H1 (cell line): ENCODE measurements at regions not wholly inside any gene's neighbourhood (a gene's known extent, or its start where the extent isn't known, plus 50 kb on each side); places are given as distances from the start of the nearest gene placed in this dataset.

Experiments
- CTCF ChIA-PET: fragments of 300-600 bp; sonication (Branson Sonifier 250); formaldehyde crosslinking; loops from one replicate; lab custom pipeline; 2021; ENCODE audit not compliant: partially characterized antibody; lab: Charles Lee
- POLR2A ChIA-PET: fragments of 300-600 bp; sonication (Branson Sonifier 250); formaldehyde crosslinking; loops from one replicate; lab custom pipeline; 2021; ENCODE audit warnings: inconsistent platforms; ENCODE audit not compliant: partially characterized antibody; lab: Charles Lee
- DNase-seq, 2 experiments: peaks; one replicate each; pipeline versions ENCODE4 v3.0.0 to v3.0.0-alpha.2; 2010 to 2022; ENCODE audit warnings: low spot score in 2 of 2, low read depth in 1 of 2, mixed read lengths in 1 of 2
- FAIRE-seq: peaks from 2 replicates; lab custom pipeline; 2011; peaks lifted over from hg19 to GRCh38; lab: Jason Lieb, UNC
- H2AFZ ChIP-seq: 2 replicates; pipeline ENCODE4 v1.8.1; 2012; ENCODE audit warnings: low read length, inconsistent platforms
- H2AK5ac ChIP-seq: 2 replicates; pipeline ENCODE4 v1.6.1; 2013; ENCODE audit warnings: low read depth, low read length
- H2BK120ac ChIP-seq: replicated peaks from 2 replicates; pipeline ENCODE3; 2013; ENCODE audit warnings: low read depth, low read length, inconsistent platforms
- H2BK12ac ChIP-seq: 2 replicates; pipeline ENCODE4 v1.6.1; 2013; ENCODE audit warnings: low read depth, low read length
- H2BK15ac ChIP-seq: 2 replicates; pipeline ENCODE4 v1.6.1; 2013; ENCODE audit warnings: low read length
- H2BK20ac ChIP-seq: 2 replicates; pipeline ENCODE4 v1.6.1; 2013; ENCODE audit warnings: low read length
- H2BK5ac ChIP-seq: 2 replicates; pipeline ENCODE4 v1.6.1; 2013; ENCODE audit warnings: low read depth, low read length
- H3K14ac ChIP-seq: 2 replicates; pipeline ENCODE4 v1.6.1; 2013; ENCODE audit warnings: inconsistent platforms; ENCODE audit not compliant: insufficient read length
- H3K18ac ChIP-seq: 2 replicates; pipeline ENCODE4 v1.6.1; 2013; ENCODE audit warnings: low read length; ENCODE audit errors: extremely low read depth
- H3K23ac ChIP-seq: 2 replicates; pipeline ENCODE4 v1.6.1; 2013; ENCODE audit warnings: inconsistent platforms; ENCODE audit not compliant: insufficient read length
- H3K23me2 ChIP-seq: 2 replicates; pipeline ENCODE4 v1.6.1; 2013; ENCODE audit warnings: low read depth, low read length
- H3K27ac ChIP-seq: 2 replicates; pipeline ENCODE4 v1.6.1; 2011; ENCODE audit warnings: low read depth, low read length, inconsistent platforms
- H3K27me3 ChIP-seq, 4 experiments: replicated peaks in 1 of 4; 1 replicate in 1 of 4; 2 replicates in 3 of 4; pipeline versions ENCODE4 v1.6.1 to v1.8.1; 2011 to 2013; ENCODE audit warnings: low read length in 3 of 4, mild to moderate bottlenecking in 3 of 4, inconsistent platforms in 2 of 4, mixed read lengths in 2 of 4, moderate library complexity in 1 of 4; ENCODE audit not compliant: control insufficient read depth in 3 of 4, insufficient read depth in 3 of 4; ENCODE audit errors: extremely low read depth in 1 of 4
- H3K36me3 ChIP-seq, 4 experiments: 2 replicates each; pipeline versions ENCODE4 v1.6.1 to v1.8.1; 2011 to 2013; ENCODE audit warnings: mild to moderate bottlenecking in 4 of 4, low read length in 3 of 4, moderate library complexity in 2 of 4, control low read depth in 1 of 4, inconsistent platforms in 1 of 4; ENCODE audit not compliant: insufficient read depth in 4 of 4, control insufficient read depth in 2 of 4
- H3K4ac ChIP-seq: replicated peaks from 2 replicates; pipeline ENCODE3; 2013; ENCODE audit warnings: low read length, low read depth, mixed read lengths, inconsistent platforms; ENCODE audit not compliant: insufficient read length
- H3K4me1 ChIP-seq, 4 experiments: replicated peaks in 1 of 4; 1 replicate in 1 of 4; 2 replicates in 3 of 4; pipeline versions ENCODE4 v1.6.1 to v1.8.1; 2011 to 2013; ENCODE audit warnings: low read length in 3 of 4, inconsistent platforms in 2 of 4, mixed read lengths in 1 of 4; ENCODE audit not compliant: insufficient read depth in 4 of 4, control insufficient read depth in 3 of 4
- H3K4me2 ChIP-seq, 2 experiments: 2 replicates each; pipeline versions ENCODE4 v1.6.1 to v1.8.1; 2011 to 2013; ENCODE audit warnings: low read depth in 2 of 2, low read length in 2 of 2, control low read depth in 1 of 2, inconsistent platforms in 1 of 2, mild to moderate bottlenecking in 1 of 2; ENCODE audit not compliant: insufficient read depth in 1 of 2
- H3K4me3 ChIP-seq, 4 experiments: fragments of 200-600, 300-600 bp in 1 of 4; sonication (generic), shearing (Covaris generic), sonication (Bioruptor Twin) in 1 of 4; 2 replicates each; pipeline versions ENCODE4 v1.5.1 to v1.8.1; 2011 to 2016; ENCODE audit warnings: low read length in 4 of 4, low read depth in 3 of 4, control low read depth in 2 of 4, inconsistent platforms in 2 of 4, mild to moderate bottlenecking in 2 of 4, mixed read lengths in 1 of 4, moderate library complexity in 1 of 4; ENCODE audit not compliant: insufficient read depth in 2 of 4; ENCODE audit errors: extremely low read depth in 1 of 4
- H3K56ac ChIP-seq: replicated peaks from 2 replicates; pipeline ENCODE3; 2013; ENCODE audit warnings: low read depth, mild to moderate bottlenecking, mixed read lengths, low read length, inconsistent platforms; ENCODE audit not compliant: insufficient read length
- H3K79me1 ChIP-seq: 2 replicates; pipeline ENCODE4 v1.6.1; 2013; ENCODE audit warnings: low read depth, low read length, control low read depth
- H3K79me2 ChIP-seq, 2 experiments: 2 replicates each; pipeline versions ENCODE4 v1.6.1 to v1.8.1; 2012 to 2013; ENCODE audit warnings: low read length in 2 of 2, mild to moderate bottlenecking in 2 of 2, inconsistent platforms in 1 of 2; ENCODE audit not compliant: insufficient read depth in 2 of 2, control insufficient read depth in 1 of 2
- H3K9ac ChIP-seq, 4 experiments: replicated peaks in 1 of 4; 1 replicate in 1 of 4; 2 replicates in 3 of 4; pipeline versions ENCODE4 v1.6.1 to v1.8.1; 2011 to 2013; ENCODE audit warnings: low read depth in 3 of 4, low read length in 3 of 4, control low read depth in 2 of 4, mild to moderate bottlenecking in 2 of 4, moderate library complexity in 2 of 4, inconsistent platforms in 1 of 4; ENCODE audit errors: extremely low read depth in 1 of 4
- H3K9me3 ChIP-seq, 2 experiments: 2 replicates each; pipeline versions ENCODE4 v1.6.1 to v1.8.1; 2012 to 2013; ENCODE audit warnings: mild to moderate bottlenecking in 2 of 2, moderate library complexity in 2 of 2, control low read depth in 1 of 2, inconsistent platforms in 1 of 2, low read depth in 1 of 2, low read length in 1 of 2, mixed read lengths in 1 of 2; ENCODE audit not compliant: insufficient read depth in 2 of 2
- H4K20me1 ChIP-seq, 2 experiments: replicated peaks in 1 of 2; 2 replicates each; pipeline versions ENCODE3 to v1.8.1; 2011 to 2013; ENCODE audit warnings: inconsistent platforms in 2 of 2, low read length in 2 of 2, mild to moderate bottlenecking in 1 of 2; ENCODE audit not compliant: insufficient read depth in 2 of 2, control insufficient read depth in 1 of 2
- H4K5ac ChIP-seq: 2 replicates; pipeline ENCODE4 v1.6.1; 2013; ENCODE audit warnings: low read length, low read depth, mixed read lengths, inconsistent platforms; ENCODE audit not compliant: insufficient read length
- H4K8ac ChIP-seq: 2 replicates; pipeline ENCODE4 v1.8.0; 2013; ENCODE audit warnings: mild to moderate bottlenecking, moderate library complexity, low read length, inconsistent platforms; ENCODE audit not compliant: insufficient read depth; ENCODE audit errors: extremely low read depth
- H4K91ac ChIP-seq: replicated peaks from 2 replicates; pipeline ENCODE3; 2013; ENCODE audit warnings: low read length, mixed read lengths, inconsistent platforms; ENCODE audit not compliant: insufficient read length
- CEBPB ChIP-seq: IDR thresholded peaks from 2 replicates; pipeline ENCODE4 v1.6.1; 2012; ENCODE audit warnings: low read depth, low read length
- CTCF ChIP-seq, 3 experiments: IDR thresholded peaks; 1 replicate in 2 of 3; 2 replicates in 1 of 3; pipeline versions ENCODE4 v1.5.1 to v1.6.1; 2011; ENCODE audit warnings: low read length in 3 of 3, mild to moderate bottlenecking in 3 of 3, inconsistent platforms in 2 of 3, low read depth in 1 of 3, moderate library complexity in 1 of 3; ENCODE audit not compliant: insufficient read depth in 1 of 3; ENCODE audit errors: control extremely low read depth in 1 of 3
- HDAC2 ChIP-seq, 2 experiments: fragments of 300-600 bp in 1 of 2; sonication (generic) in 1 of 2; IDR thresholded peaks; 2 replicates each; pipeline ENCODE4 v1.6.1; 2011 to 2012; ENCODE audit warnings: low read depth in 2 of 2, low read length in 2 of 2, mild to moderate bottlenecking in 2 of 2, moderate library complexity in 2 of 2, borderline replicate concordance in 1 of 2, inconsistent platforms in 1 of 2
- JUND ChIP-seq: IDR thresholded peaks from 2 replicates; pipeline ENCODE4 v1.6.1; 2011; ENCODE audit warnings: mild to moderate bottlenecking, improper control_type of control experiment, low read length
- POLR2A ChIP-seq, 2 experiments: IDR thresholded peaks; 1 replicate in 1 of 2; 2 replicates in 1 of 2; pipeline ENCODE4 v1.6.1; 2011; ENCODE audit warnings: low read depth in 2 of 2, low read length in 2 of 2, mild to moderate bottlenecking in 2 of 2; ENCODE audit errors: control extremely low read depth in 1 of 2
- POLR2AphosphoS5 ChIP-seq: IDR thresholded peaks from 2 replicates; pipeline ENCODE4 v1.6.1; 2011; ENCODE audit warnings: low read depth, low read length
- RAD21 ChIP-seq, 2 experiments: IDR thresholded peaks in 1 of 2; conservative IDR thresholded peaks in 1 of 2; 2 replicates each; pipeline ENCODE4 v1.6.1; 2011; ENCODE audit warnings: low read depth in 2 of 2, low read length in 2 of 2, improper control_type of control experiment in 1 of 2, inconsistent platforms in 1 of 2, mild to moderate bottlenecking in 1 of 2, moderate library complexity in 1 of 2
- RXRA ChIP-seq: IDR thresholded peaks from 2 replicates; pipeline ENCODE4 v1.6.1; 2011; ENCODE audit warnings: low read depth, mild to moderate bottlenecking, low read length, moderate library complexity; ENCODE audit not compliant: insufficient read depth
- SAP30 ChIP-seq: fragments of 300-600 bp; sonication (generic); IDR thresholded peaks from 2 replicates; pipeline ENCODE4 v1.7.1; 2012; ENCODE audit warnings: low read length, moderate library complexity, mild to moderate bottlenecking, inconsistent platforms; ENCODE audit not compliant: insufficient read depth, insufficient replicate concordance
- SIN3A ChIP-seq, 2 experiments: IDR thresholded peaks in 1 of 2; conservative IDR thresholded peaks in 1 of 2; 2 replicates each; pipeline ENCODE4 v1.6.1; 2011 to 2012; ENCODE audit warnings: low read length in 2 of 2, improper control_type of control experiment in 1 of 2, low read depth in 1 of 2, mild to moderate bottlenecking in 1 of 2
- SIX5 ChIP-seq: IDR thresholded peaks from 2 replicates; pipeline ENCODE4 v1.6.1; 2011; ENCODE audit warnings: mild to moderate bottlenecking, low read depth, low read length
- TAF1 ChIP-seq: IDR thresholded peaks from 2 replicates; pipeline ENCODE4 v1.6.1; 2011; ENCODE audit warnings: mild to moderate bottlenecking, low read depth, low read length
- TCF12 ChIP-seq: IDR thresholded peaks from 2 replicates; pipeline ENCODE4 v1.6.1; 2011; ENCODE audit warnings: low read depth, mild to moderate bottlenecking, low read length
- WGBS, 2 experiments: shearing (Covaris generic) in 1 of 2; methylation state at CpG; one replicate each; pipeline versions ENCODE4 v1.1.6 to v1.1.7; 2013 to 2015; ENCODE audit warnings: low lambda C conversion rate in 2 of 2, mixed read lengths in 2 of 2, inconsistent platforms in 1 of 2, low coverage in 1 of 2, missing lambda C conversion rate in 1 of 2; ENCODE audit not compliant: insufficient replicate concordance in 2 of 2, insufficient coverage in 1 of 2, insufficient read length in 1 of 2; ENCODE audit errors: extremely low coverage in 1 of 2, missing lambda C conversion rate in 1 of 2; 5-methylcytosine and 5-hydroxymethylcytosine counted together

- Histone ChIP-seq H4K8ac (no peak overlapping the region), H3K4me2 (no peak overlapping the region), H2BK120ac (no peak overlapping the region), H4K5ac (no peak overlapping the region), H2BK15ac (no peak overlapping the region), H4K91ac (no peak overlapping the region), H3K79me1 (no peaks in the 10 kb centered on the region), H3K56ac (no peak overlapping the region), H3K9ac (no peak overlapping the region), H3K9me3 (no peaks in the 10 kb centered on the region), H3K4me3 (no peak overlapping the region), H2BK12ac (no peak overlapping the region), H3K36me3 (no peaks in the 10 kb centered on the region), H3K27ac (no peak overlapping the region), H4K20me1 (no peaks in the 10 kb centered on the region), H3K4me1 (no peaks in the 10 kb centered on the region), H2BK20ac (no peak overlapping the region), H3K27me3 (no peaks in the 10 kb centered on the region), H3K4ac (no peak overlapping the region), H3K18ac (no peak overlapping the region), H2BK5ac (no peak overlapping the region), H3K23ac (no peak overlapping the region), H3K79me2 (no peaks in the 10 kb centered on the region), H2AK5ac (no peak overlapping the region), H3K14ac (no peak overlapping the region), H3K23me2 (no peaks in the 10 kb centered on the region), H2AFZ (no peak overlapping the region)
- WGBS, 2 experiments: 81% methylated on average over 3 of the region's 3 CpGs; no CpG with 5 or more reads in 1 of the 2 experiments
- FAIRE-seq: no peak
- DNase-seq: no peak
- ChIA-PET POLR2A (no interaction called here), CTCF (no interaction called here)
- TF ChIP-seq CEBPB (no peak), RXRA (no peak), SIN3A (conservative IDR thresholded peaks at IDR 0.05 in 1 of 2, IDR thresholded peaks at IDR 0.05 in 1 of 2; ENCODE audit: low read depth in 1 of 2, low read length in 2 of 2) (no peak), POLR2AphosphoS5 (no peak), JUND (no peak), TCF12 (no peak), SAP30 (no peak), CTCF (IDR thresholded peaks at IDR 0.05; ENCODE audit: control extremely low read depth in 1 of 3, insufficient read depth in 1 of 3, low read depth in 1 of 3, low read length in 3 of 3) (no peak), POLR2A (IDR thresholded peaks at IDR 0.05; ENCODE audit: control extremely low read depth in 1 of 2, low read depth in 2 of 2, low read length in 2 of 2) (no peak), HDAC2 (IDR thresholded peaks at IDR 0.05; ENCODE audit: borderline replicate concordance in 1 of 2, low read depth in 2 of 2, low read length in 2 of 2) (no peak), RAD21 (IDR thresholded peaks at IDR 0.05 in 1 of 2, conservative IDR thresholded peaks at IDR 0.05 in 1 of 2; ENCODE audit: low read depth in 2 of 2, low read length in 2 of 2) (no peak), TAF1 (no peak), SIX5 (no peak)
These were observed 493.9 kb upstream of the NDST4 start for GRCh38 chr4:115607311-115607710.
